SK-N-SH (cell line): ENCODE measurements at regions not wholly inside any gene's neighbourhood (a gene's known extent, or its start where the extent isn't known, plus 50 kb on each side); places are given as distances from the start of the nearest gene placed in this dataset.

Experiments
- CTCF ChIA-PET: fragments of 300-600, 350-600 bp; formaldehyde crosslinking; extraction: SDS; loops from one replicate; lab custom pipeline; 2021; lab: Yijun Ruan, JAX
- POLR2A ChIA-PET: fragments of 350-600 bp; sonication (Branson Sonifier 250); formaldehyde crosslinking; extraction: SDS; loops from one replicate; lab custom pipeline; 2020; ENCODE audit warnings: antibody characterized with exemption, inconsistent platforms; lab: Yijun Ruan, JAX
- DNase-seq: peaks from one replicate; pipeline ENCODE4 v3.0.0; 2012
- H2AFZ ChIP-seq: fragments of 200-600 bp; sonication (generic); 2 replicates; pipeline ENCODE4 v1.8.1; 2016; ENCODE audit warnings: antibody characterized with exemption, mild to moderate bottlenecking, low read depth
- H3F3A ChIP-seq: fragments of 200-600 bp; sonication (generic); replicated peaks from 2 replicates; pipeline ENCODE3; 2016; ENCODE audit warnings: antibody characterized with exemption, mild to moderate bottlenecking; ENCODE audit not compliant: insufficient read depth
- H3K27ac ChIP-seq, 2 experiments: fragments of 200-500 bp in 1 of 2; fragments of 200-600 bp in 1 of 2; sonication (Bioruptor generic) in 1 of 2; sonication (generic), shearing (Covaris generic) in 1 of 2; 2 replicates each; pipeline versions ENCODE4 v1.5.1 to v1.6.1; 2014 to 2016; ENCODE audit warnings: low read depth in 2 of 2, inconsistent platforms in 1 of 2, low read length in 1 of 2, mild to moderate bottlenecking in 1 of 2, mixed read lengths in 1 of 2
- H3K27me3 ChIP-seq: fragments of 200-600 bp; sonication (generic), shearing (Covaris generic); 2 replicates; pipeline ENCODE4 v1.6.1; 2016; ENCODE audit warnings: mixed run types; ENCODE audit not compliant: insufficient read depth
- H3K36me3 ChIP-seq, 2 experiments: fragments of 200-500 bp in 1 of 2; fragments of 200-600 bp in 1 of 2; sonication (Bioruptor generic) in 1 of 2; sonication (generic) in 1 of 2; replicated peaks in 1 of 2; 2 replicates each; pipeline versions ENCODE3 to v1.5.1; 2014 to 2016; ENCODE audit warnings: low read length in 1 of 2, mild to moderate bottlenecking in 1 of 2; ENCODE audit not compliant: insufficient read depth in 2 of 2, control insufficient read depth in 1 of 2
- H3K4me1 ChIP-seq, 2 experiments: fragments of 200-500 bp in 1 of 2; fragments of 200-600 bp in 1 of 2; sonication (Bioruptor generic) in 1 of 2; sonication (generic), shearing (Covaris generic) in 1 of 2; 2 replicates each; pipeline versions ENCODE4 v1.5.1 to v1.6.1; 2014 to 2016; ENCODE audit warnings: low read depth in 1 of 2, low read length in 1 of 2, mixed run types in 1 of 2; ENCODE audit not compliant: insufficient read depth in 2 of 2, control insufficient read depth in 1 of 2
- H3K4me2 ChIP-seq: fragments of 200-600 bp; sonication (generic), shearing (Covaris generic); 2 replicates; pipeline ENCODE4 v1.6.1; 2017; ENCODE audit warnings: mixed run types
- H3K4me3 ChIP-seq, 2 experiments: fragments of 200-500 bp in 1 of 2; fragments of 200-600 bp in 1 of 2; sonication (Bioruptor generic) in 1 of 2; sonication (generic), shearing (Covaris generic) in 1 of 2; 2 replicates each; pipeline versions ENCODE4 v1.5.1 to v1.8.1; 2014 to 2016; ENCODE audit warnings: low read depth in 2 of 2, inconsistent platforms in 1 of 2, low read length in 1 of 2, mild to moderate bottlenecking in 1 of 2, mixed read lengths in 1 of 2, moderate library complexity in 1 of 2
- H3K79me2 ChIP-seq: fragments of 200-600 bp; sonication (generic); 2 replicates; pipeline ENCODE4 v1.8.1; 2017; ENCODE audit warnings: mild to moderate bottlenecking; ENCODE audit not compliant: insufficient read depth
- H3K9ac ChIP-seq: fragments of 200-600 bp; sonication (generic); 2 replicates; pipeline ENCODE4 v1.6.1; 2017; ENCODE audit warnings: mixed run types
- H3K9me2 ChIP-seq: fragments of 200-600 bp; sonication (generic); 2 replicates; pipeline ENCODE4 v1.6.1; 2017; ENCODE audit warnings: mixed run types
- H3K9me3 ChIP-seq: fragments of 200-600 bp; sonication (generic); 2 replicates; pipeline ENCODE4 v1.6.1; 2017; ENCODE audit warnings: mixed run types, mild to moderate bottlenecking, moderate library complexity
- H4K20me1 ChIP-seq: fragments of 200-600 bp; sonication (generic); 2 replicates; pipeline ENCODE4 v1.6.1; 2017; ENCODE audit warnings: mild to moderate bottlenecking, mixed run types; ENCODE audit not compliant: insufficient read depth
- ELF1 ChIP-seq: IDR thresholded peaks from 2 replicates; pipeline ENCODE4 v1.4.0; 2012
- EP300 ChIP-seq, 2 experiments: IDR thresholded peaks; 2 replicates each; pipeline versions ENCODE4 v1.4.0 to v1.6.1; 2012; ENCODE audit warnings: borderline replicate concordance in 1 of 2, low read depth in 1 of 2, low read length in 1 of 2
- EZH2phosphoT487 ChIP-seq: fragments of 200-600 bp; sonication (generic); IDR thresholded peaks from 2 replicates; pipeline ENCODE4 v1.6.1; 2017; ENCODE audit warnings: low read depth, mixed run types, mild to moderate bottlenecking, antibody characterized with exemption, moderate library complexity, borderline replicate concordance
- FOSL2 ChIP-seq: IDR thresholded peaks from 2 replicates; pipeline ENCODE4 v1.4.0; 2012; ENCODE audit warnings: low read depth, mild to moderate bottlenecking, moderate library complexity, borderline replicate concordance
- FOXJ3 ChIP-seq: sonication (generic); formaldehyde crosslinking; IDR thresholded peaks from 2 replicates; pipeline ENCODE4 v1.5.1; 2020; ENCODE audit warnings: mild to moderate bottlenecking, missing genetic modification reagents
- FOXM1 ChIP-seq: IDR thresholded peaks from 2 replicates; pipeline ENCODE4 v1.4.0; 2012; ENCODE audit warnings: low read depth, mild to moderate bottlenecking
- GABPA ChIP-seq: IDR thresholded peaks from 2 replicates; pipeline ENCODE4 v1.4.0; 2012; ENCODE audit warnings: low read depth, mild to moderate bottlenecking
- JUND ChIP-seq: IDR thresholded peaks from 2 replicates; pipeline ENCODE4 v1.4.0; 2012
- MXI1 ChIP-seq: IDR thresholded peaks from 2 replicates; pipeline ENCODE4 v1.6.1; 2012; ENCODE audit warnings: mild to moderate bottlenecking, low read depth, low read length, improper control_type of control experiment
- NFIC ChIP-seq: IDR thresholded peaks from 2 replicates; pipeline ENCODE4 v1.4.0; 2012; ENCODE audit warnings: borderline replicate concordance
- RAD21 ChIP-seq: IDR thresholded peaks from 2 replicates; pipeline ENCODE4 v1.6.1; 2012; ENCODE audit warnings: mild to moderate bottlenecking, low read length
- RFX5 ChIP-seq: IDR thresholded peaks from 2 replicates; pipeline ENCODE4 v1.6.1; 2012; ENCODE audit warnings: mild to moderate bottlenecking, improper control_type of control experiment, low read length
- SIN3A ChIP-seq: IDR thresholded peaks from 2 replicates; pipeline ENCODE4 v1.6.1; 2012; ENCODE audit warnings: low read depth, mild to moderate bottlenecking, low read length, moderate library complexity, borderline replicate concordance
- SMC3 ChIP-seq: IDR thresholded peaks from 2 replicates; pipeline ENCODE4 v1.6.1; 2012; ENCODE audit warnings: low read depth, low read length, improper control_type of control experiment
- TAF1 ChIP-seq: IDR thresholded peaks from 2 replicates; pipeline ENCODE4 v1.6.1; 2012; ENCODE audit warnings: low read depth, mild to moderate bottlenecking, low read length, moderate library complexity, borderline replicate concordance
- TEAD4 ChIP-seq: IDR thresholded peaks from 2 replicates; pipeline ENCODE4 v1.4.0; 2012; ENCODE audit warnings: mild to moderate bottlenecking, borderline replicate concordance; ENCODE audit not compliant: insufficient read depth
- YY1 ChIP-seq: IDR thresholded peaks from 2 replicates; pipeline ENCODE4 v1.4.0; 2012; ENCODE audit warnings: low read depth, mild to moderate bottlenecking
- WGBS: methylation state at CpG from one replicate; pipeline ENCODE4 v1.1.6; 2017; ENCODE audit warnings: low lambda C conversion rate; 5-methylcytosine and 5-hydroxymethylcytosine counted together
- TF ChIP-seq, protein P1 (sequence below): IDR thresholded peaks from 2 replicates; pipeline ENCODE4 v1.4.0; 2012; ENCODE audit warnings: low read depth, borderline replicate concordance
- TF ChIP-seq, protein P2 (sequence below): IDR thresholded peaks from 2 replicates; pipeline ENCODE4 v1.4.0; 2012; ENCODE audit warnings: low read depth, borderline replicate concordance
- TF ChIP-seq, protein P3 (sequence below): IDR thresholded peaks from 2 replicates; pipeline ENCODE4 v1.4.0; 2012; ENCODE audit warnings: low read depth

DNA sequence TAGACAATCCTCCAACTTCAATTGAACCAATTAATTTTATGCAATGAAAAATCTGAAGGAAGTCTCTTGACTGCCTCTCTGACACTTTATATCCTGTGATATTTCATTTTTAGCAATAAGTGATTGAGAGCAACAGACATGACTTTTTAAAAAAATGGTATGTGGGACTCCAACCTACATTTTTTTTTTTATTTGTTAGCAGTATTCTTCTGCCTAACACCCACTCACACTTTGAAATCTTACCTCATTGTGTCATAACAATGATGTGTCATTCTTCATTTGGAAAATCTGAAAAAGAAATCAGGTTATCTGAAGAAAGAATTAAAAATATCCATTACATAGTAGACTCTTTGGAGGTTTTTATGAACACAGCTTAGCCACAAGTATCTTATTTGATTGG, 541.3 kb upstream of the KCNMB2 start:
- POLR2A ChIA-PET, result no interaction called here
- H3K9me3 ChIP-seq, result no peaks in the 10 kb centered on the region
- H3K9ac ChIP-seq, result no peak overlapping the region
- no peaks in the 10 kb centered on the region for H4K20me1 ChIP-seq
- no peaks in the 10 kb centered on the region for H3K79me2 ChIP-seq
- H3K9me2 ChIP-seq, result no peaks in the 10 kb centered on the region
- no peak overlapping the region for H3K4me2 ChIP-seq
- H3K36me3 ChIP-seq, result no peaks in the 10 kb centered on the region
- H3K27me3 ChIP-seq, result no peaks in the 10 kb centered on the region
- no peaks in the 10 kb centered on the region for H3F3A ChIP-seq
- H3K4me3 ChIP-seq, result no peak overlapping the region
- CTCF ChIA-PET, result no interaction called here
- no peak overlapping the region for H3K27ac ChIP-seq
- no peak for DNase-seq
- no peak overlapping the region for H2AFZ ChIP-seq
- H3K4me1 ChIP-seq, result no peaks in the 10 kb centered on the region; a peak in 1 of 4 replicates
- TF ChIP-seq FOSL2 (no peak), GABPA (no peak), YY1 (no peak), JUND (no peak), TEAD4 (no peak), NFIC (no peak), TAF1 (no peak), RFX5 (no peak), SMC3 (no peak), ELF1 (no peak)
- TF ChIP-seq, protein P1, sequence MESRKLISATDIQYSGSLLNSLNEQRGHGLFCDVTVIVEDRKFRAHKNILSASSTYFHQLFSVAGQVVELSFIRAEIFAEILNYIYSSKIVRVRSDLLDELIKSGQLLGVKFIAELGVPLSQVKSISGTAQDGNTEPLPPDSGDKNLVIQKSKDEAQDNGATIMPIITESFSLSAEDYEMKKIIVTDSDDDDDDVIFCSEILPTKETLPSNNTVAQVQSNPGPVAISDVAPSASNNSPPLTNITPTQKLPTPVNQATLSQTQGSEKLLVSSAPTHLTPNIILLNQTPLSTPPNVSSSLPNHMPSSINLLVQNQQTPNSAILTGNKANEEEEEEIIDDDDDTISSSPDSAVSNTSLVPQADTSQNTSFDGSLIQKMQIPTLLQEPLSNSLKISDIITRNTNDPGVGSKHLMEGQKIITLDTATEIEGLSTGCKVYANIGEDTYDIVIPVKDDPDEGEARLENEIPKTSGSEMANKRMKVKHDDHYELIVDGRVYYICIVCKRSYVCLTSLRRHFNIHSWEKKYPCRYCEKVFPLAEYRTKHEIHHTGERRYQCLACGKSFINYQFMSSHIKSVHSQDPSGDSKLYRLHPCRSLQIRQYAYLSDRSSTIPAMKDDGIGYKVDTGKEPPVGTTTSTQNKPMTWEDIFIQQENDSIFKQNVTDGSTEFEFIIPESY, result no peak
- TF ChIP-seq, protein P2, sequence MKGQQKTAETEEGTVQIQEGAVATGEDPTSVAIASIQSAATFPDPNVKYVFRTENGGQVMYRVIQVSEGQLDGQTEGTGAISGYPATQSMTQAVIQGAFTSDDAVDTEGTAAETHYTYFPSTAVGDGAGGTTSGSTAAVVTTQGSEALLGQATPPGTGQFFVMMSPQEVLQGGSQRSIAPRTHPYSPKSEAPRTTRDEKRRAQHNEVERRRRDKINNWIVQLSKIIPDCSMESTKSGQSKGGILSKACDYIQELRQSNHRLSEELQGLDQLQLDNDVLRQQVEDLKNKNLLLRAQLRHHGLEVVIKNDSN, result no peak

DNA sequence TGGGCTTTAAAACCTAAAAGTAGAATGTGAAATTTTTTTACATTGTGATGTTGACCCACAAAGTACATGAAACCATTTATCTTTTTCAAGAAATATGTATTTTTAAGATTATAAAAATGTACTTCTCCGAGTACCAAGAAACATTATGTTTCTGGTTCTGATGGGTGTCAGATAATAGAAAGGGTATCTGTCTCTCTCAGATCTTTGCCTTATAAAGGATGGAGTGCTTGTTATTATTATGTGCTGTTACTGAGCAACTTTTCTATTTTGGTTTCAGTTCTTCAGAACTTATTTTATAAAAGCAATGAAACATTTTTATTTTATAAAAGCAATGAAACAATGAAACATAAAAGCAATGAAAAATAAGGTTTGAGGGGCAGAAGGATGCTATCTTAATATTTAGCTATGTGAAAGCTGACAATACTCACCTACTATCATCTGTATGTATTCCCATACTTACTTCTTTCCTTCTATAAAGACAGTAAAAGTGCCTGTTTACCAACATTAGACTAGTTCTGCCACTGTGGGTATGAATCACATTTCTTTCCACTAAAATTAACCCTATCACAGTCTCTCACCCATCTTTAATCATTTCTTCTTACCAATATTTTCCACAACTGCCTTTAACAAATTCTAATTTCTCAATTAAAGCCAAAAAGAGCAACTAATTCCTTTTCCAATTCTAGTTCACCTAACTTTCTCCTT, 540.7 kb upstream of the KCNMB2 start:
- POLR2A ChIA-PET, result no interaction called here
- H3K27ac ChIP-seq, result no peak overlapping the region
- no peaks in the 10 kb centered on the region; a peak in 1 of 4 replicates for H3K4me1 ChIP-seq
- TF ChIP-seq FOXJ3 (no peak), JUND (no peak), EZH2phosphoT487 (no peak), TEAD4 (no peak), SMC3 (no peak), MXI1 (no peak), RFX5 (no peak), RAD21 (no peak), TAF1 (no peak), EP300 (IDR thresholded peaks at IDR 0.05; ENCODE audit: borderline replicate concordance in 1 of 2, low read depth in 1 of 2, low read length in 1 of 2) (no peak), FOXM1 (no peak), SIN3A (no peak)
- TF ChIP-seq, protein P1, result no peak
- TF ChIP-seq, protein P3, sequence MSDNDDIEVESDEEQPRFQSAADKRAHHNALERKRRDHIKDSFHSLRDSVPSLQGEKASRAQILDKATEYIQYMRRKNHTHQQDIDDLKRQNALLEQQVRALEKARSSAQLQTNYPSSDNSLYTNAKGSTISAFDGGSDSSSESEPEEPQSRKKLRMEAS, result no peak
- no peaks in the 10 kb centered on the region for H3K9me2 ChIP-seq
- no peaks in the 10 kb centered on the region for H3K9me3 ChIP-seq
- no peaks in the 10 kb centered on the region for H4K20me1 ChIP-seq
- no peak overlapping the region for H3K4me2 ChIP-seq
- no peak overlapping the region for H3K4me3 ChIP-seq
- CTCF ChIA-PET, result no interaction called here
- no peaks in the 10 kb centered on the region for H3K36me3 ChIP-seq
- 59% methylated on average over 1 of the region's 1 CpG for WGBS
- no peak for DNase-seq
- H3K27me3 ChIP-seq, result no peaks in the 10 kb centered on the region
- H3K9ac ChIP-seq, result no peak overlapping the region
- H2AFZ ChIP-seq, result no peak overlapping the region
- no peaks in the 10 kb centered on the region for H3K79me2 ChIP-seq
- H3F3A ChIP-seq, result no peaks in the 10 kb centered on the region
